Activated T-cell treated with anti-CD3 and anti-CD28 coated beads, Interleukin-2, amount 50 U/mL, for 48 hours (primary cell): ENCODE measurements at regions not wholly inside any gene's neighbourhood (a gene's known extent, or its start where the extent isn't known, plus 50 kb on each side); places are given as distances from the start of the nearest gene placed in this dataset.

Source experiments
- DNase-seq, 2 experiments: peaks; one replicate each; pipeline ENCODE4 v3.0.0-alpha.2; 2020

DNA sequence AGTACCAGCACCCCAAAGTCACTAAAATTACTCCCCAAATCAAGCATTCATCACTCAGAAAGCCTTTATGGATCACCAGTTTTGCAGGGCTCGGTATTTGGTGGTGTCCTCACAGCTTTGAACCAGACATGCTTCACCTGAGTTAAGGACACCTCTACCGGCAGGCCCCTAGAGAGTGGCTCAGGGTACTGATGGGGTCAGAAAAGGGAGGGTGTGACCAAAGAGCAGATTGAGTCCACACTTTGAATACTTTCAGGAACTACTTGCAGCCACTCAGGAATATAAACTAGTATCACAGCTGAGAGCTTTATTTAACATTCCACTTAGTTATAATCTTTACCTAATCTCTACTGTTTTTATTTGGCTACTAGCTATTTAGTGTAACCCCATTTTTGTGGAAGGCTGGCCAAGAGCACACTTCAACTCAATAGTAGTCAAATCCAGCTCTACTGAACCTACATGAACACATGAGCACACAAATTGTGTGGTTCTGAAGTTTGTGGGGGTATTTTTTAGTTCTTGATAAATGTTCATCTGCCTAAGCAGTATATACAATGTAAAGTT lies 109.6 kb upstream of the SPRY1 start:
- no peak for DNase-seq

DNA sequence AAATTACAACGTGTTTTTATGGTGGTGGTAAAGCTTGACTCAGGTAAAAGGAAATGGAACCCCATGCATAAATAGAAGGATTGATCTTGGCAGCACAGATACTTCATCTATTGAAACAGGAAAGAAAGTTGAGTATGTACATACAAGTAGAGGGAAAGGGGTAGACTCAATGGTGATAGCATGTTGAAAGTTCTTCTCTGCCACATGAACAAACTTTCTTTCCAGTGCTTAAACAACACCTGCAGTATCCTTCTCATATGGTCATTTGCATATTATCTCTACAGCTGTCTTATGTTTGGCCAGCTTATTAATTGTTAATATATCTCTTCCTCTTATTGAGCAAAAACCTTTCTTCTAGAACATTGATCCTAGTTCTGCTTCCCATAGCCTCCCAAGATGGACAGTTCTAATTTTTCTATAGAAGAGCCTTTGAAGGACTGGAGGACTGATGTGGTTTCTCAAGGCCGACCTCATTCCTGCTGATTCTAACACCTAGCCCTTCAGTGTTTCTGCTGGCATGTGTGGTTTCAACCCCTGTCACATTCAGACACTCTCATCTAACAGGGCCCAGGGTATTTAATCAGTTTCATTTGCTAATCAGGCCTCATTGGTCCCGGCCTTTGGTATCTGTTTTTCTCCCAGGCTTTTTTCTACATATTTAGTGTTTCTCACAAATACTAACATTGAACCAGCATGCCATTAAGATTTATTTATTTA lies 108.1 kb upstream of the SPRY1 start:
- no peak for DNase-seq

DNA sequence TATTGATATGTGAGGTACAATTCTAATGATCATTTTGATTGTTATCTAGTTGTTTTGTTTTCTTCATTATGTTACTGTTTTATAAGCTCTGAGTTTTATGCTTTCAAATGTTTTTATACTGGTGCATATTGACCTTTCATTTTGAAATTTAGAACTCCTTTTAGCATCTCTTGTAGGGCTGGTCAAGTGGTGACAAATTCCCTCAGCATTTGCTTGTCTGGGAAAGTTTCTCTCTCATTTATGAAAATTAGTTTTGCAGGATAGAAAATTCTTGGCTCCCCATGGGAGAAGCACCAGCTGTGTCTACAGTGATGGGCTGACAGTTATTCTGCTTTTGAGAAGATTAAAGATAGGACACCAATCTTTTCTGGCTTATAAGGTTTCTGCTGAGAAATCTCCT lies 105.3 kb upstream of the SPRY1 start:
- no peak for DNase-seq

DNA sequence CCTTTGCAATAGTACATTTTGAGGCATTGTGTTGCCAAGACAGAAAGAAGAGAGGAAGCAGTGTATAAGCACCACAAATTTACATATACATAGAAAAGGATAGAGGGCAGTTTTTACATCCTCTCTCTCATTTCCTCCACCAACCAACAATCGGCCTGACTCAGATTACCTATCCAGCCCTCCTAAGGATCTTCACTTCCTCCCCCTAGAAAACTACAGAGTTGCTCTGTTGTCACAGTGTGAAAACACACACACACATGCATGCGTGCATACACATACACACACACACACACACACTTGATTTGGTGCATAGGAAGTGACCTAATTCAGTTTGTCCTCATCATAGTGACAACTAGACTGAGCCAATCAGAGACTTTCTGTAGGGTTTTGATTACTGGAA lies 98.8 kb upstream of the SPRY1 start:
- DNase-seq = no peak

DNA sequence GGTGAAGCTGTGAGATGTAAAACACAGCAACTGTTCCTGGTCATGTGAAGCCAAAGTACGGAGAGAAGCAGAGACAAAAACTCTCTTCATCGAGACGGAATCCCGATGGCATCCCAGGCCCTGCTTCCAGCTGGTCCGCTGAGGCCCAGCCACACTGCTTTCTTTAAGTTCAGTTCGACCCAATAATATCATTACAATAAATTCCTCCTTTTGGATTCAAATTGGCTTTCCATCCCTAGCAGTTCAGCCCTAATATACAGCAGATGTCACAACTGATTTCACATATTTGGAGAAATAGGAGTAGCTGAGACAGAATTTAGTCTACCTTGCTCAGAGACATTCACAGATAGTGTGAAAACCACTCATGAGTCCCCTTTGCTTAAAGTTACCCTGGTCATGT lies 98.3 kb upstream of the SPRY1 start:
- DNase-seq = no peak

DNA sequence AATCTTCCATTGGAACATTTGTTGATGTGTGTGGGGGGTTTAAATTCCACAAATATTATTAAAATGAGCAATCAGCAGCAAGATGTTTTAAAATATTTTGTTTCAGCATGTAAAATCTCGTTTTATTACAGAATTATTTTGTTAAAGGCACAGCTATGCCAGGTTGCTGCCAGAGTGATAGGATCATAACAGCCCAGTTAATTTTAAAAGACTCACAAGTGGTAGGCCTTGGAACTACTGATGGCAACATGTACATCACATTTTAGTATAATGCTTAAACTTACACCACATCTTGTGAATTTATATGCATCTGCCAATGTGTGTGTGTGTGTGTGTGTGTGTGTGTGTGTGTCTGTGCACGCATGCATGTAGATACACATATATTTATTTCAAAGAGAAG lies 97.8 kb upstream of the SPRY1 start:
- no peak for DNase-seq

DNA sequence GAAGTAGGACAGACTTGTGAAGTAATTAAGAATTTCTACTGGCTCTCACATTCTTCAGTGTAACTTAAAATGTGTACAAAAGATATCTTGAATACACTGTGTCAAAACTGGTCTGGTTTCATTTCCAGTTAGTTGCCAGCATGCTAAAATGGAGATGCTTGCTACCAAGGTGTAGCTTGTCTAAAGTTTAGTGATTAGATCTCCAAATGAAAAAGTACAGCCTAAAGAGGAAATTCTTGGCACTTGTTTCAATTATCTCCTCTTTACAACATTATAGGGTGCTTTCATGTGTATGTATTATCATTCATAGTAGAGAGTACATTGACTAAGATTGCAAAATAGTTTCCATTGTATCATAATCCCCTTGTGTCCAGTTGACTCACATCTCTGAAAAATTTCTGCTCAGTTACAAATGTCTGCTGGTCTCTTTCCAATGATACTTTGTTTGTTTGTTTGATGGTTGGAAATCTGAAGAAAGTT lies 97.3 kb upstream of the SPRY1 start:
- no peak for DNase-seq

DNA sequence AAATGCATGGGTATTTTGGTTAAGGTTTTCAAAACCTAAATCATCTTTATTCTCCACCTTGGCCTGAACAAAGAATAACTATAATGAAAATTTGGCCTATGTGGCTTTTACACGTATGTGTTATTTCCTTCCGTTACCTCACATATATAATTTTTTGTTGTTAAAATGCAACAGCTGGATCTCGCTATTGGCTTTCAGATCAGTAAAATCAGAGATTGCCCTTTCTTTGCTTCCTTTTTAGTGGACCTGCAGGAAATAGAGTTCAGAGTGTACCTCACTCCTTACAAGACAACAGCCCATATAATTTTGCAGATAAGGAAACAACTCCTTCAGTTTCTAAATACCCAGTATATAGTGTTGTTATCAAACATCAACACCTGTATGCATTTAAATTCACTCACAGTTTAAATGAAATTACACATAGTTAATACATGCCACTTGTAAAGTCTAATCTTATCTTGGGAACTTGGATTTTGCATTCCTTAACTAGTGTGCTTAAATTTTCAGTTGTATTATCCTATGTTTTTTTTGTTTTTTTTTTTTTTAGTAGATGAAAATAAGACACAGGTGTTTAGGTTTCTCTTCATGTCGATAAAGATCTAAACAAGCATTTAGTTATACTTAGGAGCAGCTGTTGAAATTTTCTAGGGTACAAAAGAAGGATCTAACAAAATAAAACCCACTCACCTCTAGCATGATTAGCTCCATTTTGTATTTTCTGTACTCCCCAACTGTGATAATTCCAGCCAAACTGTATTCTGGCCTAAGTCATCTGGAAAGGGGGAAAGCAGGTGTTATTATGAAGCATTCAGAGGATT lies 96.2 kb upstream of the SPRY1 start:
- DNase-seq = no peak

DNA sequence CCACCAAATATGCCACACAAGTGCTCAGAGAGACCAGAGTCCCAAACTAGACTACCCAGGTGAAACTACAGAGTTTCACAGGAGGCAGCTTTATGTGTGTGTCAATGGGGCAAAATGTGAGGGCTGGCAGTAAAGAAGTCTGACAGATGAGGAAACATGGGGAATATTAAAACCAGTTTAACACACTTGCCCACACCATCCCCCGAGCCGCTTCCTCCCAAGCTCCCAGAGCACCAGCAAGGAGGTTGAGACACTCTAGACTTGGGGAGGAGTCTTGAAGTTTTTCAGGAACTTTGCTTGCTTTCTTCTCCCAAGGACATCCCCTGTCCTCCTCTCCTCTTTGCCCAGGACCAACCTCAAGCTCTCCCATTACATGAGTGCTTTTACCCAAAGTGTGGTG lies 94.7 kb upstream of the SPRY1 start:
- DNase-seq = no peak

DNA sequence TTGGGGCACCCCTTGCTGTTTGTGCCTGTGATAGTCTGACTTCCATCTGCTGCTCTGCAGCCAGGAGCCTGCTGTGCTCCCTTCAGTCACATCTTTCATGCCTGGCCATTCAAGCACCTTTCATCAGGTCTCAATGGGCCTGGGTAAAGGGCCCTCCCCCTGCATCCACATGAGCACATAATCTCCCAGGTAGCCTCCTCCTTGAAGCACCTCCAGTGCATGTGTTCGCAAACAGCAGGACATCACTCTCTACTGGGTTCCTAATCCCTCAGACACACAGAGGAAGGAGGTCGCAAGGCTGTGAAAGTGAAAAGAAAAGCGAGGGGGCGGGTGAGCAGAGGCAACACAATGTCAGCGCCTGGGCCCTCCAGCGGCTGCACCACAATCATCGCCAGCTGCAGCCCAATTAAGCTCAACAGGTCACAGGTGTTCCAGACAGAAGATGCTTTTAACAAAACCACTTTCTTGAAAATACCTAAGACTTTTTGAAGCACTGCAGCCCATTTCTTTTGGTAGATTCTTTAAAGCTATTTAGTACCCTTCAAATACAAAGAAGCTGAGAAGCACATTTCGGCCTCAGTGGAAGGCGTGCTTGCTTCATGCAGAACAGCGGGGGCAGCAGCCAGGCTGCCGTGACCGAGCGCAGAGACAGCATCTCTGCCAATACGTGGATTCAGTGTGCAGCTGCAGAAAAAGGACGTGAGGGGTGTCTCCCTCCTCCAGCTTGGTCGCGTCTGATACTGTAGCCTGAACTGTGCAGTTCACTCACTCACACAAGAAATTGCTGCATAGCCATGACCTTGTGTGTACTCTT lies 92.2 kb upstream of the SPRY1 start:
- peak; percentile 21 to 26 for DNase-seq

DNA sequence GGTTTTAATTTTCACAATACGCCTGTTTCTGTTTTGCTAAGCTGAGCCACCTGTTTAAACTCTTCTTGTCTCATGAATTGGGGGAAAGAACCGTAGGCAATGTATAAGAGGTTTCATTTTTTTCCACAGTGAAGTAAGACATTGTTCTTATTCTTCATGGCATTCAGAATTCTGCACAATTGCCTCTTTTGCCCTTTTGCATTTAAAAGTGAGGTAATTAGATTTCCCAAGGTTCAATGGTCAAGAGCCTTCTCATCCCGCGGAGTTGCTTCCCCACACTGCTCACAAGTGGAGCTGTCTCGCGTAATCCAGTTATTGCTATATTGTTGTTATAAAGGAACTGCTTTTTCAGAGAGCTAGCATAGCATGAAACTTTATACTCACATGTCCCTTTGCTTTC lies 90.9 kb upstream of the SPRY1 start:
- no peak for DNase-seq

DNA sequence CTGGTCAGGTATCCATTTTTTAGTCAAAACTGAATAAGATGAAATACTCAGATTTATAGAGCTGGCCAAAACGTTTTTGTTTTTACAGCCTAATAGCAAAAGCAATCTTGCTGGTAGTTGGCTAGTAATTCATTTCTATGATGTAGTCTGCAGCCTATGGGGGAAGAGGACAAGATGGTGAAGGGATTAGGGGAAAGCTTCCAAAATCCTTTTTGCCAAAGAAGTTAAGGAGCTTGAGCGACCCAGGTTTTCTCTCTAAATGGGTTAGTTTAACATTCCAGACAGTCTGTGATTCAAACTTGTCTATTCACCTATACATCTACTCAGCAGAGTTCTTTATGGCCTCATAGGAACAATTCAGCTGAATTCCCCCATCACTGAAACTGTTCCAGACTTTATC lies 89.8 kb upstream of the SPRY1 start:
- DNase-seq = no peak

DNA sequence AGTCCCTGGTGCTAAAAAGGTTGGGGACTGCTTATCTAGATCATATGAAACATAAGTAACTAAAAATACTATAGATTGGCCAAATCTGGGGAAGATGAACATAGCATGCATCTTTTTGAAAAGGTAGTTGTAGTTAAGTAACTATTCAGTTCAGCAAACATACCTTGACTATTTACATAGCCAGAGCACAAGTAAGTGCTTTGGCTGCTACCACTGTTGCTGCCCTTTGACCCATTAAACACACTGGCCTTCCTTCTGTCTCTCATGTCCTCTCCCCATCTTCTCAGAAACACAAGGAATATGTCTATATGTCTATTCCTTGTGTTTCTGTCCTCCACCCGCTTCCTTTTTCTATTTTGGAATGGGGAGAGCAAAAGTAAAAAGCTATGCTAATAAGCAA lies 87.9 kb upstream of the SPRY1 start:
- no peak for DNase-seq

DNA sequence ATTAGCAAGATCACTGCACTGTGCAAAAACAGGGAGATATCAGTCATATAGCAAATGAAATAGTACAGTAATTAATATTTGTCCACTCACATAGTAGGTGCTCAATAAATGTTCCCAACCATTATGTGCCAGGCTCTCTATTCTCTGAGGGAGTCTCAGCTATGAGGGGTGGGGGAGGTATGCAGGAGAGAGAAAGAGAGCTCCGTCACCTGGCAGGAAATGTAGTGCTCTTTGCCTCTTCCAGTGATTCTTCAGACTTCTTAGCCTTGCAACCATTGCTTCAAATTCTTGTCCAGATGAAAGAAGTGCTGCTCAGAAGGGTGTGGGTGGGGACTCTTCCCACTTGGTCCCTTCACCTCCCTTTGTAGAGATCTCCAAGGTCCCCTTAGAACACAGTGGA lies 84.5 kb upstream of the SPRY1 start:
- no peak for DNase-seq

DNA sequence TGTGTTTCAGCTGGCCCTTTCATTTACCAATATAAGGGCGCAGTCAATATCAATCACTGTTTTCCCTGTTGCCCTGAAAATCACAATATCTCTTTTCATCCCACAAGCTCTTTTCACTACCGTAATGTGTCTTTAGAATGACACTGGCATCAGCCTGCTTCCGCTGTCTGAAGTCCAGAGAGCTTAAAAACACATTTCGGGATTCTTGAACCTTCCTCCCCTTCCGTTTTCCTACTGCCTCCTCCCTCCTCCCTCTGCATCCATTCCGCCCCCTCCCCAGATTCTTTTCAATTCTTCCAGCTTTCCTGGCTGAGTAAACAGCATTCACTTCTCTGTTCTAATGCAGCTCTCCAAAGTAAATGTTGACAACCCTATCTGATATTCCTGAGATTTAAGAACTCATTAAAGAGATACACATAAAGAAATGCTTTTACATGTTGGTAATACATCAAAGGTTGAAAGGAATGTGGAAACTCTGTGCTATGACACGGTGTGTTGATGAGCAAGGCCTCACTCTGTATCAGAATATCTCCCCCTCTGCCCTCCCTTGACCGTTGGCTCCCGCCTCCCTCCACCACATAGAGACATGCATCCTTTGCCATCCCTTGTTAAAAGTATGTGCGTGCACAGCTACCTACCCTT lies 83.5 kb upstream of the SPRY1 start:
- no peak for DNase-seq

DNA sequence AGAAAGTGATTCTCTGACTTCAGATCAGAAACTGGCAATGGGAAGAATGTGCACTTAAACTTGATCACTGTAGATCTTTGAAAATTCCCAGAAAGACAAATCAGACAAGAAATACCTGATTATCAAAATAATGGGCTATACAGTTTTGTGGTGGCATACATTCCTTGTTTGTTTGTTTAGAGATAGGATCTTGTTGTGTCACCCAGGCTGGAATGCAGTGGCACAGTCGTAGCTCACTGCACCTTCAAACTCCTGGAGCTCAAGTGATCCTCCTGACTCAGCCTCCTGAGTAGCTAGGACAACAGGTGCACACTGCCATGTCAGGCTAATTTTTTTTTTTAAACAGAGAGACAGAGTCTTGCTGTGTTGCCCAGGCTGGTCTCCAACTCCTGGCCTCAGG lies 81.0 kb upstream of the SPRY1 start:
- DNase-seq = no peak

DNA sequence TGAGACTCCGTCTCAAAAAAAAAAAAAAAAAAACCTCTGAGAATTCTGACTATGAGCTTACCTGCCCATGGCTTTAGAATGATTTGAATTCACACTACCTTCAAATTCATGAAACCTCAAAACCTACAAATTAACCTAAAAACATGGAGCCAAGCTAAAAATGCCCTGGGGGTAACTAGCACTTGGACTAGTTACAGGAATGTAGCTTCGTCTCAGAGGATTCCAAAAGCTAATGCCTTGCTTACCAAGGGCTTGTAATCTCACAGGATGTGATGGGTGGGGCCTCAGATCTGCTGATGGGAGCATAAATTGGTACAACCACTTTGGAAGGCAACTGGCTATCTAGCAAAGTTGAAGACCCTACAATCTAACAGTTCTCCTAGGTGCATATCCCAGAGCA lies 79.4 kb upstream of the SPRY1 start:
- no peak for DNase-seq

DNA sequence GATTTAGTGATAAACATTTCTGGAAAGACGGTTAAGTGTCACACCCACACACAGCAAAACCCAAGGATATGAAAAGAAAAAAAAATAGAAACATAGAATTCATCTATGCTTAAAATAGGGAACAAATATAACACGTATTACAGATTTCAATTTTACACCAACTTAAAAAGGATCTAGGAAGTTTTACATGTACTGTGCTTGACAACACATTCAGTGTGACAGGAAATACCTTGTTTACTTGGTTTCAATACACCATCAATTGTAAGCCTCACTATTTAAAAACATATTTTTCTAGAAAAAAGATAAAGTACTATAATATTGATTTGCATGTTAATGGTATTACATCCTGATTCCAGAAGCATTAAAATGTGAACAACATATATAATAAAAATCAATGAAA lies 77.0 kb upstream of the SPRY1 start:
- DNase-seq = no peak

DNA sequence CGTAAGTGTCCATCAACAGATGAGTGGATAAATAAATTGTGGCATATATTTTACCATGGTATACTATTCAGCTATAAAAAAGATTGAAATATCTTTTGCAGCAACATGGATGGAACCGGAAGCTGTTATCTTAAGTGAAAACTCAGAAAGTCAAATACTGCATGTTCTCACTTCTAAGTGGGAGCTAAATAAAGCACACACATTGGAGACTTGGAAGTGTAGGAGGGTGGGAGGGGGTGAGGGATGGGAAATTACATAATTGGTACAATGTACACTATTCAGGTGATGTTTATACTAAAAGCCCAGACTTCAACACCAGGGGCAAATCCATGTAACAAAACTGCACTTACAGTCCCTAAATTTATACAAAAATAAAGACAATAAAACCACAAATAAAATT lies 72.6 kb upstream of the SPRY1 start:
- no peak for DNase-seq

DNA sequence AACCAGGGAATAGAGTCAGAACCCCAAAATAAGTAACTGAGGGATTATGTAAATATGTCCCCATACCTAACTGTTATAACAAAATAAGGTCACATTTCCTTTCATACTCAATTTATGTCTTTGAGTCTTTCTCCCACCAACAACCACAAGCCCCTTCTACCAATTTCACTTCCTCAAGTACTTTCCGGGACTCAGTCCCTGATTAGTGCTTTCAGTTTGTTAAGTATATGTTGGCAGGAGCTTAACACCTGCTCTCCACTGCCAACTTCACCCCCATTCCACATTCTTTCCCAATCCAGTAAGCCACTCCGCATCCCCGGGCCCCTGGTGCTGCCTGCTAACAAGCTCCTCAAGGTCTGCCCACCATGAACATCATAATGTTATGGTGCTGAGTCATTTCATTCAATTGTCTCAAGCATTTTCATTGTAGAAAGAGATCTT lies 71.3 kb upstream of the SPRY1 start:
- no peak for DNase-seq

DNA sequence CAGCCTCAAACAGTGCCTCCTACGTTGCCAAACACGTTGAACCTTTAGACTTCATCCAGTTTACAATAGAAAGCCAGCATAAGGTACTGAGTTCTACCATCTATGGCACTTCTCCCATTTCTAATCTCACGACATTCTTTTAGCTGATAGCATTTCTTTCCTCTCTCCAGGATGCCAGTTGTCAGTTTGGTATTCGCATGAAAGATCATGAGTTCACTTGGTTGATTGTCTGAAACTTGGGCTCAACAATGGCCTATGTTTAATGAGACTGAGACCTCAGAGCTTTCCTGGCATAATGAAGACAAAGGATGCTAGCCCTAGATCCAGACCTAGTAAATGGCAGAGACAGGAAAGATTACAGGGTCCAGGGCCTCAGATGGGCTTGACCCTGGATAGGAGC lies 69.2 kb upstream of the SPRY1 start:
- DNase-seq = no peak

DNA sequence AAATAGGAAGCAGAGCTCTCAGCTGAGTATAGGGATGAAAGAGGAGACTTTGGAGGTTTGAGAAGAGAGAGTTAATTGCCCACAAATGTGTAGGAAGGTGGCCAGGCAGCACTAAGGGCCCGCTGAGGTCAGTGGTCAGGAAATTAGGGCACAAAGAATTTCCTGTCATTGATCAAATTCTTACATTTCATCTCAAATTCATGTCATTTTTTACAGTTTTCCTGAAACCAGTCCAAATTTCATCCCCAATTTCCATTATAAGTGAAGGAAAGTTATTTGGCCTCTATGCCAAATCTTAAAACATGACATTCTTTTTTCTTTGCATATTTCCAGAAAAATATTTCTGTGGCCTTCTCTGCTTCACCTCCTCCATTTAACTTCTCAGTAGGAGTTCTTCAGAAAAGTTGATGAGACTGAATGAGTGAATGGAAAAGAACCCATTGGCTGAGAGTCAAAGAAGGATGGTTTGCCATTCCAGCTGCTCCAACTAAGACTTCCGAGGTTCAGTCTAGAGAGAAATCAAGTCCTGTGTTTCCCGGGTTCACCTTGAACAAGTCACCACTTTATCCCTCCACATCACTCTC lies 68.7 kb upstream of the SPRY1 start:
- no peak for DNase-seq
